GM23338 (cell line): ENCODE measurements at regions not wholly inside any gene's neighbourhood (a gene's known extent, or its start where the extent isn't known, plus 50 kb on each side); places are given as distances from the start of the nearest gene placed in this dataset.

Experiments used
- ATAC-seq: fragments of 200-7000 bp; cut with Tn5 transposase; 3 replicates; pipeline ENCODE4 v1.9.1; 2020
- DNase-seq: peaks from one replicate; pipeline ENCODE4 v3.0.0-alpha.2; 2015; ENCODE audit warnings: low spot score
- H2AFZ ChIP-seq: fragments of 200-600 bp; sonication (generic); 2 replicates; pipeline ENCODE4 v1.8.0; 2016; ENCODE audit warnings: antibody characterized with exemption, mild to moderate bottlenecking, moderate library complexity
- H3F3A ChIP-seq: fragments of 200-600 bp; sonication (generic); replicated peaks from 2 replicates; pipeline ENCODE4 v1.8.0; 2017; ENCODE audit warnings: antibody characterized with exemption, mixed run types, low read depth
- H3K27ac ChIP-seq: fragments of 200-600 bp; sonication (generic); 2 replicates; pipeline ENCODE4 v1.6.1; 2016; ENCODE audit warnings: low read depth
- H3K27me3 ChIP-seq: fragments of 200-600 bp; sonication (generic); 2 replicates; pipeline ENCODE4 v1.8.0; 2016; ENCODE audit warnings: mild to moderate bottlenecking, mixed run types, moderate library complexity; ENCODE audit not compliant: insufficient read depth
- H3K36me3 ChIP-seq: fragments of 200-600 bp; sonication (generic); 2 replicates; pipeline ENCODE4 v1.8.0; 2016; ENCODE audit warnings: mild to moderate bottlenecking; ENCODE audit not compliant: insufficient read depth
- H3K4me1 ChIP-seq: fragments of 200-600 bp; sonication (generic); 2 replicates; pipeline ENCODE4 v1.8.0; 2016; ENCODE audit warnings: mild to moderate bottlenecking, moderate library complexity; ENCODE audit not compliant: insufficient read depth
- H3K4me2 ChIP-seq: fragments of 200-600 bp; sonication (generic); 2 replicates; pipeline ENCODE4 v1.7.1; 2017; ENCODE audit warnings: mixed run types
- H3K4me3 ChIP-seq: fragments of 200-600 bp; sonication (generic); 2 replicates; pipeline ENCODE4 v1.6.1; 2016; ENCODE audit warnings: mixed run types
- H3K79me2 ChIP-seq: fragments of 200-600 bp; sonication (generic); replicated peaks from 2 replicates; pipeline ENCODE4 v1.8.0; 2017; ENCODE audit warnings: mild to moderate bottlenecking; ENCODE audit not compliant: insufficient read depth
- H3K9me2 ChIP-seq: fragments of 200-600 bp; sonication (generic); 2 replicates; pipeline ENCODE4 v1.8.0; 2017; ENCODE audit not compliant: insufficient read depth
- H4K20me1 ChIP-seq: fragments of 200-600 bp; sonication (generic); replicated peaks from 2 replicates; pipeline ENCODE4 v1.8.0; 2017; ENCODE audit warnings: mild to moderate bottlenecking; ENCODE audit not compliant: insufficient read depth
- H3K27ac Mint-ChIP-seq: 2 replicates; pipeline ENCODE4 v1.8.0; 2020; ENCODE audit warnings: inconsistent platforms, mild to moderate bottlenecking, moderate library complexity, mixed read lengths
- H3K27me3 Mint-ChIP-seq: 3 replicates; pipeline ENCODE4 v1.8.0; 2022; ENCODE audit warnings: low read depth, mild to moderate bottlenecking, moderate library complexity, mixed read lengths, inconsistent platforms; ENCODE audit not compliant: insufficient read depth, poor library complexity
- H3K36me3 Mint-ChIP-seq: 3 replicates; pipeline ENCODE4 v1.8.0; 2021; ENCODE audit warnings: low read depth, mild to moderate bottlenecking, inconsistent platforms, moderate library complexity, mixed read lengths
- H3K4me1 Mint-ChIP-seq: 3 replicates; pipeline ENCODE4 v1.8.0; 2020; ENCODE audit warnings: mild to moderate bottlenecking, inconsistent platforms, mixed read lengths
- H3K4me3 Mint-ChIP-seq: 3 replicates; pipeline ENCODE4 v1.8.0; 2021; ENCODE audit warnings: moderate library complexity, mild to moderate bottlenecking, inconsistent platforms, mixed read lengths
- H3K9me3 Mint-ChIP-seq: 3 replicates; pipeline ENCODE4 v1.8.0; 2020; ENCODE audit warnings: moderate library complexity, mild to moderate bottlenecking, inconsistent platforms, mixed read lengths
- CREB1 ChIP-seq: fragments of 250-450 bp; sonication (Bioruptor Pico); IDR thresholded peaks from 2 replicates; pipeline ENCODE4 v1.5.0; 2020; ENCODE audit warnings: low read depth, mild to moderate bottlenecking, moderate library complexity
- ETS1 ChIP-seq: IDR thresholded peaks from 2 replicates; pipeline ENCODE4 v1.6.1; 2016; ENCODE audit warnings: antibody characterized with exemption
- EZH2 ChIP-seq: fragments of 200-600 bp; sonication (generic); IDR thresholded peaks from one replicate; pipeline ENCODE4 v1.8.0; 2017; ENCODE audit warnings: antibody characterized with exemption, mild to moderate bottlenecking, low read depth; ENCODE audit not compliant: unreplicated experiment
- POLR2AphosphoS5 ChIP-seq: IDR thresholded peaks from 2 replicates; pipeline ENCODE4 v1.6.1; 2016; ENCODE audit warnings: antibody characterized with exemption, low read depth
- ZNF114 ChIP-seq: fragments of 250-450 bp; sonication (Bioruptor Pico); IDR thresholded peaks from 2 replicates; pipeline ENCODE4 v1.5.0; 2020; ENCODE audit warnings: mild to moderate bottlenecking, moderate library complexity
- TF ChIP-seq, protein P1 (sequence below): IDR thresholded peaks from one replicate; pipeline ENCODE4 v1.6.1; 2018; ENCODE audit warnings: antibody characterized with exemption; ENCODE audit not compliant: unreplicated experiment
- TF ChIP-seq, protein P2 (sequence below): fragments of 250-450 bp; sonication (Bioruptor Pico); IDR thresholded peaks from 2 replicates; pipeline ENCODE4 v1.5.0; 2020; ENCODE audit warnings: mild to moderate bottlenecking, moderate library complexity

- H3K36me3 Mint-ChIP-seq, result no peaks in the 10 kb centered on the region
- ATAC-seq, result no peak
- H3K4me1 Mint-ChIP-seq, result peaks cover 9% of the 10 kb centered on the region; the same call in 2 of the 3 replicates
- H3K27ac Mint-ChIP-seq, result 0 out of 2 replicates have a peak overlapping the region, but pooled peaks have one; percentile 68
- no peaks in the 10 kb centered on the region for H3F3A ChIP-seq
- H3K27me3 ChIP-seq, result no peaks in the 10 kb centered on the region
- no peak overlapping the region for H3K4me3 Mint-ChIP-seq
- no peaks in the 10 kb centered on the region; the same call in 1 of the 2 replicates for H3K4me1 ChIP-seq
- no peak overlapping the region for H3K27ac ChIP-seq
- no peaks in the 10 kb centered on the region for H3K27me3 Mint-ChIP-seq
- peak; percentile 2 for DNase-seq
- no peaks in the 10 kb centered on the region for H3K36me3 ChIP-seq
- TF ChIP-seq, protein P1, sequence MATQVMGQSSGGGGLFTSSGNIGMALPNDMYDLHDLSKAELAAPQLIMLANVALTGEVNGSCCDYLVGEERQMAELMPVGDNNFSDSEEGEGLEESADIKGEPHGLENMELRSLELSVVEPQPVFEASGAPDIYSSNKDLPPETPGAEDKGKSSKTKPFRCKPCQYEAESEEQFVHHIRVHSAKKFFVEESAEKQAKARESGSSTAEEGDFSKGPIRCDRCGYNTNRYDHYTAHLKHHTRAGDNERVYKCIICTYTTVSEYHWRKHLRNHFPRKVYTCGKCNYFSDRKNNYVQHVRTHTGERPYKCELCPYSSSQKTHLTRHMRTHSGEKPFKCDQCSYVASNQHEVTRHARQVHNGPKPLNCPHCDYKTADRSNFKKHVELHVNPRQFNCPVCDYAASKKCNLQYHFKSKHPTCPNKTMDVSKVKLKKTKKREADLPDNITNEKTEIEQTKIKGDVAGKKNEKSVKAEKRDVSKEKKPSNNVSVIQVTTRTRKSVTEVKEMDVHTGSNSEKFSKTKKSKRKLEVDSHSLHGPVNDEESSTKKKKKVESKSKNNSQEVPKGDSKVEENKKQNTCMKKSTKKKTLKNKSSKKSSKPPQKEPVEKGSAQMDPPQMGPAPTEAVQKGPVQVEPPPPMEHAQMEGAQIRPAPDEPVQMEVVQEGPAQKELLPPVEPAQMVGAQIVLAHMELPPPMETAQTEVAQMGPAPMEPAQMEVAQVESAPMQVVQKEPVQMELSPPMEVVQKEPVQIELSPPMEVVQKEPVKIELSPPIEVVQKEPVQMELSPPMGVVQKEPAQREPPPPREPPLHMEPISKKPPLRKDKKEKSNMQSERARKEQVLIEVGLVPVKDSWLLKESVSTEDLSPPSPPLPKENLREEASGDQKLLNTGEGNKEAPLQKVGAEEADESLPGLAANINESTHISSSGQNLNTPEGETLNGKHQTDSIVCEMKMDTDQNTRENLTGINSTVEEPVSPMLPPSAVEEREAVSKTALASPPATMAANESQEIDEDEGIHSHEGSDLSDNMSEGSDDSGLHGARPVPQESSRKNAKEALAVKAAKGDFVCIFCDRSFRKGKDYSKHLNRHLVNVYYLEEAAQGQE, result no peak
- TF ChIP-seq EZH2, result no peak
- no peak for TF ChIP-seq ETS1
- no peak for TF ChIP-seq POLR2AphosphoS5
- TF ChIP-seq ZNF114 (CRISPR knock-in tag), result no peak
- no peak overlapping the region for H3K4me3 ChIP-seq
- H3K9me3 Mint-ChIP-seq, result peaks cover 2% of the 10 kb centered on the region; the same call in 2 of the 3 replicates
- no peak overlapping the region for H2AFZ ChIP-seq
- no peaks in the 10 kb centered on the region for H4K20me1 ChIP-seq
- H3K79me2 ChIP-seq, result no peaks in the 10 kb centered on the region
- H3K9me2 ChIP-seq, result no peaks in the 10 kb centered on the region
- H3K4me2 ChIP-seq, result no peak overlapping the region
Observed at GRCh38 chr11:82373781-82374542, 359.7 kb downstream of the FAM181B start.

- Mint-ChIP-seq H3K27ac (no peak overlapping the region), H3K4me1 (no peaks in the 10 kb centered on the region), H3K9me3 (no peaks in the 10 kb centered on the region), H3K27me3 (no peaks in the 10 kb centered on the region), H3K4me3 (no peak overlapping the region), H3K36me3 (no peaks in the 10 kb centered on the region)
- no peak overlapping the region for H3K4me3 ChIP-seq
- H2AFZ ChIP-seq, result no peak overlapping the region
- H3K4me1 ChIP-seq, result no peaks in the 10 kb centered on the region
- no peaks in the 10 kb centered on the region for H4K20me1 ChIP-seq
- H3K4me2 ChIP-seq, result no peak overlapping the region
- H3K9me2 ChIP-seq, result no peaks in the 10 kb centered on the region
- H3K27me3 ChIP-seq, result no peaks in the 10 kb centered on the region
- DNase-seq, result no peak
- H3F3A ChIP-seq, result no peaks in the 10 kb centered on the region
- no peak for TF ChIP-seq ZNF114 (CRISPR knock-in tag)
- no peak for TF ChIP-seq EZH2
- TF ChIP-seq, protein P2, sequence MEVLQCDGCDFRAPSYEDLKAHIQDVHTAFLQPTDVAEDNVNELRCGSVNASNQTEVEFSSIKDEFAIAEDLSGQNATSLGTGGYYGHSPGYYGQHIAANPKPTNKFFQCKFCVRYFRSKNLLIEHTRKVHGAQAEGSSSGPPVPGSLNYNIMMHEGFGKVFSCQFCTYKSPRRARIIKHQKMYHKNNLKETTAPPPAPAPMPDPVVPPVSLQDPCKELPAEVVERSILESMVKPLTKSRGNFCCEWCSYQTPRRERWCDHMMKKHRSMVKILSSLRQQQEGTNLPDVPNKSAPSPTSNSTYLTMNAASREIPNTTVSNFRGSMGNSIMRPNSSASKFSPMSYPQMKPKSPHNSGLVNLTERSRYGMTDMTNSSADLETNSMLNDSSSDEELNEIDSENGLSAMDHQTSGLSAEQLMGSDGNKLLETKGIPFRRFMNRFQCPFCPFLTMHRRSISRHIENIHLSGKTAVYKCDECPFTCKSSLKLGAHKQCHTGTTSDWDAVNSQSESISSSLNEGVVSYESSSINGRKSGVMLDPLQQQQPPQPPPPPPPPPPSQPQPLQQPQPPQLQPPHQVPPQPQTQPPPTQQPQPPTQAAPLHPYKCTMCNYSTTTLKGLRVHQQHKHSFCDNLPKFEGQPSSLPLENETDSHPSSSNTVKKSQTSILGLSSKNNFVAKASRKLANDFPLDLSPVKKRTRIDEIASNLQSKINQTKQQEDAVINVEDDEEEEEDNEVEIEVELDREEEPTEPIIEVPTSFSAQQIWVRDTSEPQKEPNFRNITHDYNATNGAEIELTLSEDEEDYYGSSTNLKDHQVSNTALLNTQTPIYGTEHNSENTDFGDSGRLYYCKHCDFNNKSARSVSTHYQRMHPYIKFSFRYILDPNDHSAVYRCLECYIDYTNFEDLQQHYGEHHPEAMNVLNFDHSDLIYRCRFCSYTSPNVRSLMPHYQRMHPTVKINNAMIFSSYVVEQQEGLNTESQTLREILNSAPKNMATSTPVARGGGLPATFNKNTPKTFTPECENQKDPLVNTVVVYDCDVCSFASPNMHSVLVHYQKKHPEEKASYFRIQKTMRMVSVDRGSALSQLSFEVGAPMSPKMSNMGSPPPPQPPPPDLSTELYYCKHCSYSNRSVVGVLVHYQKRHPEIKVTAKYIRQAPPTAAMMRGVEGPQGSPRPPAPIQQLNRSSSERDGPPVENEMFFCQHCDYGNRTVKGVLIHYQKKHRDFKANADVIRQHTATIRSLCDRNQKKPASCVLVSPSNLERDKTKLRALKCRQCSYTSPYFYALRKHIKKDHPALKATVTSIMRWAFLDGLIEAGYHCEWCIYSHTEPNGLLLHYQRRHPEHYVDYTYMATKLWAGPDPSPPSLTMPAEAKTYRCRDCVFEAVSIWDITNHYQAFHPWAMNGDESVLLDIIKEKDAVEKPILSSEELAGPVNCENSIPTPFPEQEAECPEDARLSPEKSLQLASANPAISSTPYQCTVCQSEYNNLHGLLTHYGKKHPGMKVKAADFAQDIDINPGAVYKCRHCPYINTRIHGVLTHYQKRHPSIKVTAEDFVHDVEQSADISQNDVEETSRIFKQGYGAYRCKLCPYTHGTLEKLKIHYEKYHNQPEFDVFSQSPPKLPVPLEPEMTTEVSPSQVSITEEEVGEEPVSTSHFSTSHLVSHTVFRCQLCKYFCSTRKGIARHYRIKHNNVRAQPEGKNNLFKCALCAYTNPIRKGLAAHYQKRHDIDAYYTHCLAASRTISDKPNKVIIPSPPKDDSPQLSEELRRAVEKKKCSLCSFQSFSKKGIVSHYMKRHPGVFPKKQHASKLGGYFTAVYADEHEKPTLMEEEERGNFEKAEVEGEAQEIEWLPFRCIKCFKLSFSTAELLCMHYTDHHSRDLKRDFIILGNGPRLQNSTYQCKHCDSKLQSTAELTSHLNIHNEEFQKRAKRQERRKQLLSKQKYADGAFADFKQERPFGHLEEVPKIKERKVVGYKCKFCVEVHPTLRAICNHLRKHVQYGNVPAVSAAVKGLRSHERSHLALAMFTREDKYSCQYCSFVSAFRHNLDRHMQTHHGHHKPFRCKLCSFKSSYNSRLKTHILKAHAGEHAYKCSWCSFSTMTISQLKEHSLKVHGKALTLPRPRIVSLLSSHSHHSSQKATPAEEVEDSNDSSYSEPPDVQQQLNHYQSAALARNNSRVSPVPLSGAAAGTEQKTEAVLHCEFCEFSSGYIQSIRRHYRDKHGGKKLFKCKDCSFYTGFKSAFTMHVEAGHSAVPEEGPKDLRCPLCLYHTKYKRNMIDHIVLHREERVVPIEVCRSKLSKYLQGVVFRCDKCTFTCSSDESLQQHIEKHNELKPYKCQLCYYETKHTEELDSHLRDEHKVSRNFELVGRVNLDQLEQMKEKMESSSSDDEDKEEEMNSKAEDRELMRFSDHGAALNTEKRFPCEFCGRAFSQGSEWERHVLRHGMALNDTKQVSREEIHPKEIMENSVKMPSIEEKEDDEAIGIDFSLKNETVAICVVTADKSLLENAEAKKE (CRISPR knock-in tag), result no peak
- TF ChIP-seq CREB1 (CRISPR knock-in tag), result no peak
- H3K79me2 ChIP-seq, result no peaks in the 10 kb centered on the region
- no peak for ATAC-seq
- no peak overlapping the region for H3K27ac ChIP-seq
- no peaks in the 10 kb centered on the region for H3K36me3 ChIP-seq
Observed at GRCh38 chr11:82365351-82365750, 368.3 kb downstream of the FAM181B start.
